Osteocyte (in vitro differentiated cells): ENCODE measurements at regions not wholly inside any gene's neighbourhood (a gene's known extent, or its start where the extent isn't known, plus 50 kb on each side); places are given as distances from the start of the nearest gene placed in this dataset.

Source experiments
- DNase-seq: peaks from one replicate; pipeline ENCODE4 v3.0.0; 2021; ENCODE audit warnings: mixed read lengths; ENCODE audit not compliant: unreplicated experiment; ENCODE audit errors: extremely low spot score
- H3K27ac Mint-ChIP-seq: one replicate; pipeline ENCODE4 v1.8.0; 2021; ENCODE audit warnings: mild to moderate bottlenecking, mixed read lengths; ENCODE audit not compliant: unreplicated experiment
- H3K27me3 Mint-ChIP-seq: one replicate; pipeline ENCODE4 v1.8.0; 2021; ENCODE audit warnings: mixed read lengths; ENCODE audit not compliant: unreplicated experiment
- H3K36me3 Mint-ChIP-seq: one replicate; pipeline ENCODE4 v1.8.0; 2021; ENCODE audit warnings: mixed read lengths; ENCODE audit not compliant: unreplicated experiment
- H3K4me1 Mint-ChIP-seq: one replicate; pipeline ENCODE4 v1.8.0; 2021; ENCODE audit warnings: mixed read lengths; ENCODE audit not compliant: unreplicated experiment
- H3K4me3 Mint-ChIP-seq: one replicate; pipeline ENCODE4 v1.8.0; 2021; ENCODE audit warnings: mild to moderate bottlenecking, moderate library complexity, mixed read lengths; ENCODE audit not compliant: unreplicated experiment
- H3K9me3 Mint-ChIP-seq: one replicate; pipeline ENCODE4 v1.8.0; 2021; ENCODE audit warnings: mixed read lengths; ENCODE audit not compliant: unreplicated experiment
- CTCF ChIP-seq: fragments of 200-600 bp; sonication (generic); IDR thresholded peaks from 2 replicates; pipeline ENCODE4 v1.5.0; 2021; ENCODE audit warnings: antibody characterized with exemption, mild to moderate bottlenecking, moderate library complexity

DNA sequence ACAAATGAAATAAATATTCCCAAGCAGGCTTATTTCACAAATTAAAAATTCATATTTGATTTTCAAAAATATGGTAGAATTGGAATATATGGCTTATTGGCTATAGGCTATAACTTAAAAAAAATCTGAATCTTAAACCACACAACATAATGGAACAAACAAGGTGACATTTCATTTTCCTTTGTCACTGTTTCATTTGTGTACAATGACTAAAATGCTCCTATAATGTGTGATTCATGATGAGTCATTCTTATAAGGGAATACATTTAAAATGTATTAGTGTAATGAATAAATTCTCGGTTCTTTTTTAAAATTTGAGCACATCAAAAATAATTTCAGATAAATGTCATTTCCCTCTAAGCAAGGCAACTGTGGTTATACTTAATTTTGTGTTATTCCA, 148.0 kb upstream of the ANK3 start:
- no peak overlapping the region for H3K27ac Mint-ChIP-seq
- no peak overlapping the region for H3K4me3 Mint-ChIP-seq
- no peaks in the 10 kb centered on the region for H3K27me3 Mint-ChIP-seq
- no peak for TF ChIP-seq CTCF
- no peaks in the 10 kb centered on the region for H3K9me3 Mint-ChIP-seq
- H3K4me1 Mint-ChIP-seq = peaks cover 57% of the 10 kb centered on the region
- no peaks in the 10 kb centered on the region for H3K36me3 Mint-ChIP-seq
- DNase-seq = no peak

DNA sequence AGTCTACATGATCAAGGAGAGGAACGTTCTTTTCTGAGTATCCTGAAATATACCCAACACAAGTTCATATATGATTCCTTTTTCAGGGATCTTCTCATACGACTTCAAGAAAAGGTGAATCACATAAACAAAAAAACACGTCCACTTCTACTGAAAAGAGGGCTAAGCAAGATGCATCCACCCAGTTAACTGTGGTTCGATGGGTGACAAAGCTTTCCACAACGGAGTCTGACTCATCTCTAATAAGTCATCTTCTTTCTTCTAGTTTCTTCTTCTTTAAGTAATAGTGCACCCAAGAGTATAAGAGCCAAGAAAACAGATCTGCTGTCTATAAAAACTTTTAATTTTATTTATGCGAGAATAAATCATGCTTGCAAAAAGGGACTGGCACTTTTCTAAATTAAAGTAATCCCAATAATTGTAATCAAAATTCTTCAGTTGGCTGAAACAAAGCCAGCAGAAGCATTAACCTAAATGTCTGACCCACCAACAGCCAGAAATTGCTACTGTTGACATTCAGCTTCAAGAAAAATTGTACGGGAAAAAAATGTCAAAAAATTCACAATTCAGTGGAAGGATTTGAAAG, 146.9 kb upstream of the ANK3 start:
- H3K27ac Mint-ChIP-seq = peak overlapping the region; percentile 15
- no peaks in the 10 kb centered on the region for H3K9me3 Mint-ChIP-seq
- H3K27me3 Mint-ChIP-seq = no peaks in the 10 kb centered on the region
- no peak overlapping the region for H3K4me3 Mint-ChIP-seq
- no peak for DNase-seq
- H3K36me3 Mint-ChIP-seq = no peaks in the 10 kb centered on the region
- H3K4me1 Mint-ChIP-seq = peaks cover 47% of the 10 kb centered on the region
- TF ChIP-seq CTCF = no peak

DNA sequence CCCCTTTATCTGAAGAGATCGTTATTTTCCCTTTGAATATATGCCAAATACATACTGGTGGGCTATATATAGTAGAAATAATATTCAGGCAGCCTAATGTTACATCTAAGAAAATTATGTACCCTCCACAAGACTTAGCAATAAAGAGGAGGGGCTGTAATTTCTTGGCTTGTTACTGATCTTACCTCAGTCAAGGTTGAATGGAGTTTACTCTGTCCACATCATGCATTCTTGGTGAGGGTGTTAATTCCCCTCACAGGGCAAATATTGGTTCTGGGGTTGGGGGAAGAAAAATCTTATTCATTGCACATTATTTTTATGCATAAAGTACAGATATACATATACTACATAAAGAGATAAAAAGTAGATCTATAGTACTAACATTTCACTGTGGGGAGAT, 145.8 kb upstream of the ANK3 start:
- H3K9me3 Mint-ChIP-seq = no peaks in the 10 kb centered on the region
- DNase-seq = no peak

GRCh38 chr10:60534761-60535389, 145.2 kb upstream of the ANK3 start:
- Mint-ChIP-seq H3K9me3 (no peaks in the 10 kb centered on the region), H3K4me1 (peaks cover 38% of the 10 kb centered on the region), H3K4me3 (peak overlapping the region; percentile 15), H3K27ac (peak overlapping the region; percentile 46), H3K36me3 (no peaks in the 10 kb centered on the region), H3K27me3 (no peaks in the 10 kb centered on the region)
- no peak for TF ChIP-seq CTCF
- no peak for DNase-seq

More for the DNA sequence above, 145.8 kb upstream of the ANK3 start:
- Mint-ChIP-seq H3K27ac (peak overlapping the region; percentile 39), H3K4me3 (no peak overlapping the region), H3K4me1 (peaks cover 38% of the 10 kb centered on the region), H3K36me3 (no peaks in the 10 kb centered on the region), H3K27me3 (no peaks in the 10 kb centered on the region)
- no peak for TF ChIP-seq CTCF

DNA sequence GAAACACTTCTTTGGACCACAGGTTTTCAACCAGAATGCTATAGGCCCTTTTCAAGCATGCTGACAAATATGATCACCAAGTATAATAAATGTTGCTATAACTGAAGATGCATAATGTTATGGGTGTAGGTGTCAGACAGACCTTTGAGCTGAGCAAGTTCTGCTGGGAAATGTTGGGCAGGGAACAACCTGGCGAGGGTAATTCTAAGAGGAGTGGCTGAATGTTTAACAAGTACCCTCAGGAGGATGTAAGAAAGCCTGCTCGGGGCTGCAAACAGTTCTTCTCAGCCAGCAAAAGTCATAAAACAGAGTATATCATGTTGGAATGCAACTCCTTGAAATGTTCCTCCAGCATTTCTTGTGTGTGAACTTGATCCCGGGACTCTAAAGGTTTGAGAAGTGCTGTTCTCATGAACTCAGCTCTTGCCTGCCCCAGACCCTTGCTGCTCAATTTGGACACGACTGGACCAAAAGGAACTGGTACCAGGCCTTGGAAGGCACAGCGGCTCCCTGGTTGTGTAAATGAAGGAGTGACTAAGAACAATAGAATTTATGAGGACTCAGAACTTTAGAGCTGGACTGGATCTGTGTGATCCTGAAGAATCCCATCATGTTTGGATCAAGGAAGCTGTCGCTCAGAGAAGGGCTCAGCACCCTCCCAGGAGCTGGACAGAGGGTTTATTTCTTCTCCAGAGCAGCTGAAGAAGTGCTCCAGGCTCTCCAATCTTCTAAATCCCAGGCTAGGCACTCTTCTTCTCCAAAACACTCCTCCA, 143.2 kb upstream of the ANK3 start:
- H3K4me1 Mint-ChIP-seq = peaks cover 33% of the 10 kb centered on the region
- H3K4me3 Mint-ChIP-seq = no peak overlapping the region
- H3K9me3 Mint-ChIP-seq = no peaks in the 10 kb centered on the region
- H3K36me3 Mint-ChIP-seq = no peaks in the 10 kb centered on the region
- H3K27me3 Mint-ChIP-seq = no peaks in the 10 kb centered on the region
- DNase-seq = no peak
- no peak overlapping the region for H3K27ac Mint-ChIP-seq
- no peak for TF ChIP-seq CTCF
